Activated CD8-positive, alpha-beta T cell treated with anti-CD3 and anti-CD28 coated beads for 36 hours (primary cell): ENCODE measurements at regions not wholly inside any gene's neighbourhood (a gene's known extent, or its start where the extent isn't known, plus 50 kb on each side); places are given as distances from the start of the nearest gene placed in this dataset.
"Not testable (repeated sequence)": the region's sequence is repeated elsewhere in the genome, so short reads cannot be mapped to it uniquely, and the experiment has no call there.

Experiments used
- ATAC-seq: fragments of 200-7000 bp; cut with Tn5 transposase; one replicate; pipeline ENCODE4 v1.10.0; 2021; ENCODE audit warnings: mild to moderate bottlenecking, moderate library complexity
- CTCF ChIA-PET: fragments of 350-600 bp; sonication (Branson Sonifier 250); formaldehyde crosslinking; loops from one replicate; lab custom pipeline; 2021; ENCODE audit warnings: antibody characterized with exemption; lab: Charles Lee
- POLR2A ChIA-PET: fragments of 350-600 bp; sonication (Branson Sonifier 250); formaldehyde crosslinking; loops from one replicate; lab custom pipeline; 2021; ENCODE audit warnings: antibody characterized with exemption; lab: Charles Lee
- DNase-seq: peaks from one replicate; pipeline ENCODE4 v3.0.0-alpha.2; 2020
- H3K27ac Mint-ChIP-seq: one replicate; pipeline ENCODE4 v1.8.0; 2021; ENCODE audit warnings: mild to moderate bottlenecking, mixed read lengths
- H3K27me3 Mint-ChIP-seq: one replicate; pipeline ENCODE4 v1.8.0; 2021; ENCODE audit warnings: mixed read lengths
- H3K36me3 Mint-ChIP-seq: one replicate; pipeline ENCODE4 v1.8.0; 2021; ENCODE audit warnings: low read depth, mixed read lengths
- H3K4me1 Mint-ChIP-seq: one replicate; pipeline ENCODE4 v1.8.0; 2021; ENCODE audit warnings: low read depth, mixed read lengths
- H3K4me3 Mint-ChIP-seq: one replicate; pipeline ENCODE4 v1.8.0; 2021; ENCODE audit warnings: mild to moderate bottlenecking, moderate library complexity, mixed read lengths
- H3K9me3 Mint-ChIP-seq: one replicate; pipeline ENCODE4 v1.8.0; 2021; ENCODE audit warnings: mixed read lengths
- intact Hi-C: fragments of 100-400 bp; cut with micrococcal nuclease; formaldehyde crosslinking; loops from one replicate; pipeline ENCODE4 v1.10.0; 2022
- TF ChIP-seq, protein P1 (sequence below): fragments of 200-600 bp; IDR thresholded peaks from one replicate; pipeline ENCODE4 v1.8.0; 2022; ENCODE audit warnings: antibody characterized with exemption, mild to moderate bottlenecking

DNA sequence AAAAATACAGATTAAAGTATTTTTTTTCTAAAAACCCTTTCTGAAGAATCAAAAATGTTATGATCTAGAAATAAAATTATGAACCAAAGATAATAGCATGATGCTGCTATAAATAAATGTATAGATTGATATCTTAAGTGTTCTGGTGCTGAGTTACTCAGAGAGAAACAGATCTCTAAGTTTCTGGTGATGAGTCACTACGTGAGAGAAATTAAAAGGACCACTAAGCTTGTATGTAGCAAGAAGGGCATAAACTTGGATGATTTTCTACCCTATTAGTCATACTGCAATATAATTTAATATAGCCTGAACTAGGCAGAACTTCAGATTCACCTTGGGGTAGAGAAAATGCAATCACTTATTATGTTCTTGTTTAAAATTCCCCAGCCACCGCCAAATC, 514.8 kb downstream of the AMY1C start:
- H3K36me3 Mint-ChIP-seq: no peaks in the 10 kb centered on the region
- ATAC-seq (no peak), DNase-seq (no peak)
- ChIA-PET POLR2A (no interaction called here), CTCF (no interaction called here)
- intact Hi-C loops: no loop called here
- no peak overlapping the region for H3K27ac Mint-ChIP-seq
- H3K9me3 Mint-ChIP-seq: peaks cover 13% of the 10 kb centered on the region
- H3K4me3 Mint-ChIP-seq: no peak overlapping the region
- H3K27me3 Mint-ChIP-seq: no peaks in the 10 kb centered on the region
- TF ChIP-seq, protein P1, sequence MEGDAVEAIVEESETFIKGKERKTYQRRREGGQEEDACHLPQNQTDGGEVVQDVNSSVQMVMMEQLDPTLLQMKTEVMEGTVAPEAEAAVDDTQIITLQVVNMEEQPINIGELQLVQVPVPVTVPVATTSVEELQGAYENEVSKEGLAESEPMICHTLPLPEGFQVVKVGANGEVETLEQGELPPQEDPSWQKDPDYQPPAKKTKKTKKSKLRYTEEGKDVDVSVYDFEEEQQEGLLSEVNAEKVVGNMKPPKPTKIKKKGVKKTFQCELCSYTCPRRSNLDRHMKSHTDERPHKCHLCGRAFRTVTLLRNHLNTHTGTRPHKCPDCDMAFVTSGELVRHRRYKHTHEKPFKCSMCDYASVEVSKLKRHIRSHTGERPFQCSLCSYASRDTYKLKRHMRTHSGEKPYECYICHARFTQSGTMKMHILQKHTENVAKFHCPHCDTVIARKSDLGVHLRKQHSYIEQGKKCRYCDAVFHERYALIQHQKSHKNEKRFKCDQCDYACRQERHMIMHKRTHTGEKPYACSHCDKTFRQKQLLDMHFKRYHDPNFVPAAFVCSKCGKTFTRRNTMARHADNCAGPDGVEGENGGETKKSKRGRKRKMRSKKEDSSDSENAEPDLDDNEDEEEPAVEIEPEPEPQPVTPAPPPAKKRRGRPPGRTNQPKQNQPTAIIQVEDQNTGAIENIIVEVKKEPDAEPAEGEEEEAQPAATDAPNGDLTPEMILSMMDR: no peak
- no peaks in the 10 kb centered on the region for H3K4me1 Mint-ChIP-seq

DNA sequence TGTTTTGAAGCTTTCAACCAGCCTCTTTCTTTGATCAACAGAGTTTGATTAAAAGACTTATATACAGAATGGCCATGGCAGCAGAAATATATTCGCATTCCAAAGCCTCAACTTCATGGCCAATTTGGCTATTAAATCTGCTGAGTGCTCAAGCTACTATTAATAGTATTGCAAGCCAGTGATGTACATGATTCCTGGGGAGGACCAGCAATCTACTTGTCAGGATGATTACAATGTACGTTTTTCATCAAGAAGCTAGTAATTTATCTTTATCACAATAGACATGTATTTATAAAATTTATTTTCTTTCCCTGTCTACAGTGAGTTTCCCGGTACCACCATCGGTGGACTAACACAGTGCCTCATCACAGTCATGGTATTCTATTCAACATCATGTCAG, 515.5 kb downstream of the AMY1C start:
- Mint-ChIP-seq H3K27me3 (no peaks in the 10 kb centered on the region), H3K4me3 (no peak overlapping the region), H3K27ac (no peak overlapping the region), H3K4me1 (no peaks in the 10 kb centered on the region), H3K36me3 (no peaks in the 10 kb centered on the region), H3K9me3 (peaks cover 12% of the 10 kb centered on the region)
- POLR2A ChIA-PET: no interaction called here
- TF ChIP-seq, protein P1: no peak
- CTCF ChIA-PET: interaction anchor here (0.8 kb wide), 1 partner anchor 13 kb away, joined by 3 read pairs; no protein-coding TSS in a partner anchor
- DNase-seq: no peak
- intact Hi-C loops: no loop called here
- no peak for ATAC-seq

DNA sequence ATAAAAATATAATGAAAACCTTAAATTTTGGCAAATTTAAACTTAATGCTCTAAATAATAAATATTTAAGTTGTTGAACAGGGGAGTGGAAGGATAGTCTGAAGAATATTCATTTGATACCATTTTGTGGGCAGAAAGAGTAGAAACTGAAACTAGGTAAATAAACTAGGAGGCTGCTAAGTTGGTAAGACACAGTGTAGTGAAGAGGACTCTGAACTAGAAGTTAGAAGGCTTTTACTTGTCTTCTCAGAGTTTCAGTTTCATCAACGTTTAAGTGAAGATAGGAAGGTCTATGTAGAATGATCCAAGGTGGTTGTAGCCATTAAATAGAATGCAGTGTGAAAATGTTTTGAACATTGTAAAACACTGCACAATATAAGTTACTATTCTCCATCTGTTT, 516.9 kb downstream of the AMY1C start:
- DNase-seq: no peak
- H3K4me1 Mint-ChIP-seq: no peaks in the 10 kb centered on the region
- H3K27ac Mint-ChIP-seq: no peak overlapping the region
- intact Hi-C loops: no loop called here
- CTCF ChIA-PET: no interaction called here
- POLR2A ChIA-PET: no interaction called here
- H3K4me3 Mint-ChIP-seq: no peak overlapping the region
- TF ChIP-seq, protein P1: no peak
- H3K27me3 Mint-ChIP-seq: no peaks in the 10 kb centered on the region
- ATAC-seq: no peak
- H3K36me3 Mint-ChIP-seq: no peaks in the 10 kb centered on the region
- peaks cover 8% of the 10 kb centered on the region for H3K9me3 Mint-ChIP-seq

DNA sequence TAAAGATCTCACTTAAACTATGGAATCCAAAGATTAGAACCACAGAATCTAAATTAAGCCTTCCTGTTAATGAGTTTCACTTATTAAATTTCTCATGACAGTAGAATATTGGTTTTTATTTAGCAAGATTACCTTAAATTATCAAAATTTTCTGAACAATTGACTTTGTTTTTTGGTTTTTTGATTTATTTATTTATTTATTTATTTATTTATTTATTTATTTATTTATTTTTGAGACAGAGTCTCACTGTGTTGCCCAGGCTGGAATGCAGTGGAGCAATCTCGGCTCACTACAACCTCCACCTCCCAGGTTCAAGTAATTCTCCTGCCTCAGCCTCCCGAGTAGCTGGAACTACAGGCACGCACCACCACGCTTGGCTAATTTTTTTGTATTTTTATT, 538.6 kb downstream of the AMY1C start:
- H3K27me3 Mint-ChIP-seq, H3K4me1 Mint-ChIP-seq, intact Hi-C loops, ATAC-seq, DNase-seq, H3K36me3 Mint-ChIP-seq, H3K4me3 Mint-ChIP-seq, CTCF ChIA-PET, H3K27ac Mint-ChIP-seq, POLR2A ChIA-PET: not testable (repeated sequence)
- peaks cover 14% of the 10 kb centered on the region for H3K9me3 Mint-ChIP-seq

DNA sequence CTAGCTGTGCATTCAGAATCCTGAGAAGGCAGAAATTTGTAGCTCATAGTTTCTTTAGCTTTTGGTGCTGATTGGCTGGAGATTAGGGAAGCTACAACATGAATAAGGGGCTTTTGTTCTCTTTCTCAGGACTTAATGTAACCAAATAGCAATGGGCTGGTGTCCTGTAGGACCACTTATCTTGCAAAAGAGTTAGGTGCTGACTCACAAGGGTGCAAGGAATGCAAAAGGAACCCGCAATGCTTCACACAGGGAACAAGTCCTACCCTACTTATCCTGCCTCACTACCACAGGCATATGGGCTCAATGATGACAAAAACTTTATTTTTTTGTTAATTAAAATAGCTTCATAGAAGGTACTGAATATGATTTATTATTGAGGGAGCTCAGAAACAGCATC, 541.5 kb downstream of the AMY1C start:
- CTCF ChIA-PET: no interaction called here
- no peaks in the 10 kb centered on the region for H3K36me3 Mint-ChIP-seq
- H3K9me3 Mint-ChIP-seq: peaks cover 12% of the 10 kb centered on the region
- no peaks in the 10 kb centered on the region for H3K27me3 Mint-ChIP-seq
- ATAC-seq (no peak), DNase-seq (no peak)
- POLR2A ChIA-PET: no interaction called here
- no peak overlapping the region for H3K4me3 Mint-ChIP-seq
- H3K4me1 Mint-ChIP-seq: no peaks in the 10 kb centered on the region
- no peak overlapping the region for H3K27ac Mint-ChIP-seq
- intact Hi-C loops: no loop called here
- TF ChIP-seq, protein P1: no peak

DNA sequence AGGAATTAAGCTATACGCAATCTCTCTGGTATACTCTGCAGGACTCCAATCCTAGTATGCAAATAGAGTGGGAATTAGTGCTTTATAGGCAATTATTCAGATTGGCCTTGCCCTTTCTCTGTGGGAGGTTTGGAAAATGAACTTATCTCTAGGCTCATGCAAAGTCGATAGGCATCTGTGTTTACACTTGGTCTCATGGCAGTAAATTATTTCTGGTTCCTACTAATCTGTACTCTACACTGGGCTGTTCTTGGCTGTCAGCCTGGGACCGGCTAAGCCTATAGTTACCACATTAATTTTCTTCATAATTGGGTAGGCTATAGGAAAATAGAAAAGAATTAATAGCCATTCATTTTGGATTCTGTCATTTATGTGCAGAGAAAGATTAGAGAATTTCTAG, 544.6 kb downstream of the AMY1C start:
- intact Hi-C loops: no loop called here
- Mint-ChIP-seq H3K4me3 (no peak overlapping the region), H3K9me3 (peaks cover 10% of the 10 kb centered on the region), H3K27ac (no peak overlapping the region), H3K27me3 (no peaks in the 10 kb centered on the region), H3K4me1 (no peaks in the 10 kb centered on the region), H3K36me3 (no peaks in the 10 kb centered on the region)
- TF ChIP-seq, protein P1: no peak
- ChIA-PET POLR2A (no interaction called here), CTCF (no interaction called here)
- no peak for DNase-seq
- ATAC-seq: no peak
